ENCODE measurements at regions not wholly inside any gene's neighbourhood (a gene's known extent, or its start where the extent isn't known, plus 50 kb on each side); places are given as distances from the start of the nearest gene placed in this dataset.

DNA sequence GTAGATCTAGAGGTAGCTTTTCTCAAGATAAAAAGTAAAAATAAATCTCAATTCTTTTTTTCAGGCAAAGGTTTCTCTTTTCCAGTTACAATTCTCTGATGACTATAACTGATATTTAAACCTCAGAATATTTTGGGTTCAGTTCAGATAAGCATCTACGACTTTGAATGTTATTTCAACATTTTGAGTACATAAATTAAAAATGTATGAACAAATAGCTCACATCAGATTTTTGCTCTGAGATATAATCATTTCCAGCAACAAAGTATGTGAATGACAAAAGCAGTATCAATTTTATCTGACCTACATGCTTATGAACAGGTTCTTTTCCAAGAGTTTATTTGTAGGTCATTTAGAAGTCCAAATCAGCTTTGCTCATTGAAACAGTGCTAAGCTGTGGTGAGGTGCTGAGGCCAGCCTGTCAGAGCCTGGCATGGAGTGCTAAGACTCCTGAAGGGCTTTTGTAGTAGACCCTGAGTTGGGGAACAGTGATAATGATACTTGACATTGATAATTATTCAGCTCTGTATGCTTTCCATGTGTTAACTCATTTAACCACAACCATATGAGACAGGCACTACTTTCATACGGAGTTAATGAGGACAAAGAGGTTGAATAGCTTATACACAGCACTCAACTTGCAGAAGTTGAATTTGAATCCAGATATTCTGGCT lies 205.0 kb upstream of the DCN start:
- Mint-ChIP-seq H3K4me1 (ENCODE audit: unreplicated experiment) (peaks cover 16% of the 10 kb centered on the region), H3K4me3 (no peak overlapping the region), H3K36me3 (peaks cover 3% of the 10 kb centered on the region), H3K27me3 (no peaks in the 10 kb centered on the region), H3K27ac (no peak overlapping the region), H3K9me3 (peaks cover 19% of the 10 kb centered on the region)
- no peak for DNase-seq (ENCODE audit: extremely low spot score, unreplicated experiment)
- TF ChIP-seq, protein P1, sequence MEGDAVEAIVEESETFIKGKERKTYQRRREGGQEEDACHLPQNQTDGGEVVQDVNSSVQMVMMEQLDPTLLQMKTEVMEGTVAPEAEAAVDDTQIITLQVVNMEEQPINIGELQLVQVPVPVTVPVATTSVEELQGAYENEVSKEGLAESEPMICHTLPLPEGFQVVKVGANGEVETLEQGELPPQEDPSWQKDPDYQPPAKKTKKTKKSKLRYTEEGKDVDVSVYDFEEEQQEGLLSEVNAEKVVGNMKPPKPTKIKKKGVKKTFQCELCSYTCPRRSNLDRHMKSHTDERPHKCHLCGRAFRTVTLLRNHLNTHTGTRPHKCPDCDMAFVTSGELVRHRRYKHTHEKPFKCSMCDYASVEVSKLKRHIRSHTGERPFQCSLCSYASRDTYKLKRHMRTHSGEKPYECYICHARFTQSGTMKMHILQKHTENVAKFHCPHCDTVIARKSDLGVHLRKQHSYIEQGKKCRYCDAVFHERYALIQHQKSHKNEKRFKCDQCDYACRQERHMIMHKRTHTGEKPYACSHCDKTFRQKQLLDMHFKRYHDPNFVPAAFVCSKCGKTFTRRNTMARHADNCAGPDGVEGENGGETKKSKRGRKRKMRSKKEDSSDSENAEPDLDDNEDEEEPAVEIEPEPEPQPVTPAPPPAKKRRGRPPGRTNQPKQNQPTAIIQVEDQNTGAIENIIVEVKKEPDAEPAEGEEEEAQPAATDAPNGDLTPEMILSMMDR (conservative IDR thresholded peaks at IDR 0.05): no peak

DNA sequence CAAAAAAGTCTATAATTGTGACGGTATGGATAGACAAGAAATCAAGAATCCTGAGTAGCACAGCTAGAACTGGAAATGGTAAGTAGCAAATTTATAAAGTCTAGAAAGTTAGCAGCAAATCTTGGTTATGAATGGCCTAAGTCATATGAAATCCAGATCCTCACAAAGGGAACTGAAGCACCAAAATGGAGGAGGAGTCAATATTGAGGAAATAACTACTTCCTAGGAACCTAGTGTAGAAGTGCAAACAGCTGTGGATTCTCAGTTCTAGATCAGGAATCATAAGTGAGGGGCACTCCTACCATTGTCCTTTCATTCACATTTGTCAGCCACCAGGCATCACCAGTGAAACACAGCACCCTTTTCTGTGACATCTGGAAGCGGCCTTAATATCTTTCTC lies 202.2 kb upstream of the DCN start:
- H3K9me3 Mint-ChIP-seq: peaks cover 5% of the 10 kb centered on the region
- peaks cover 35% of the 10 kb centered on the region for H3K4me1 Mint-ChIP-seq (ENCODE audit: unreplicated experiment)
- TF ChIP-seq, protein P1 (conservative IDR thresholded peaks at IDR 0.05): no peak
- DNase-seq (ENCODE audit: extremely low spot score, unreplicated experiment): no peak
- H3K27ac Mint-ChIP-seq: no peak overlapping the region
- H3K36me3 Mint-ChIP-seq: peaks cover 3% of the 10 kb centered on the region
- no peak overlapping the region for H3K4me3 Mint-ChIP-seq
- H3K27me3 Mint-ChIP-seq: no peaks in the 10 kb centered on the region

DNA sequence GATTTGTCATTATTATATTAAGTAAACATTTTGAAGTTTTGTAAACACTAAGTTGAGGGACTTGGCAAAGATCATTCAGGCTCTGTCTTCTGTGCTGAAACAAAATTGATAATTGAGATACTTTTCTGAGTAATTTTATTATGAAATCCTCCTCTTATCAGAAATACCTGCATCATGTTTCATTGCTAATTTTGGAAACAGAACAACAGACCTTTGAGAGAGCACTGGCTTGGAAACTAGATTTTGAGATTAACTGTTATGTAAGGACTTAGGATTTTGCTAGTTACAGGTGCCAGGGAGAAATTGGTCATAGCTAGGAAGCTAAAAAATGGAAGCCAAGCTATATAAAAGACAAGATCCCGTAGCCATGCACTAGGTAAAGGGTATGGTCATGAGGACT lies 201.7 kb upstream of the DCN start:
- Mint-ChIP-seq H3K4me3 (no peak overlapping the region), H3K27me3 (no peaks in the 10 kb centered on the region), H3K4me1 (ENCODE audit: unreplicated experiment) (peaks cover 40% of the 10 kb centered on the region), H3K9me3 (peaks cover 5% of the 10 kb centered on the region), H3K27ac (no peak overlapping the region), H3K36me3 (peaks cover 3% of the 10 kb centered on the region)
- TF ChIP-seq, protein P1 (conservative IDR thresholded peaks at IDR 0.05): no peak
- DNase-seq (ENCODE audit: extremely low spot score, unreplicated experiment): no peak

DNA sequence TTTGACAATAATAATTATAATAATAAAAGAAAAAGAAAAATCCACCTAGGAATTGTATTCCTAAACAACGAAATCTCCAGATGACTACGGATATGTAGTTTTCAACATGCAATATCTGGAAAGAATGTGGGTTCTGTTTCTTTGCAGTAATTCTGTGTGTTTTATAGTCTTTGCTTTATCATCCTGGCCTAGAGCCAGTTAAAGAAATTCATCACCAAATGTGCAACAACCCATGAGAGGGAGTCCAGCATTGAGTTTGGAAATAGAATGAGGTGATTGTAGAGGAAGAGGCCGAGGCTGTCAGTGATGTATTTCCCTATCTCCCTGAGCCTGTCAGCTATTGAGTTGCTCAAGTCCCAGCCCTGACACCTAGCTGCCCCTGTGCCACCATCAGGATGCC lies 200.5 kb upstream of the DCN start:
- Mint-ChIP-seq H3K9me3 (peaks cover 5% of the 10 kb centered on the region), H3K27me3 (no peaks in the 10 kb centered on the region), H3K4me1 (ENCODE audit: unreplicated experiment) (peaks cover 40% of the 10 kb centered on the region), H3K4me3 (no peak overlapping the region), H3K27ac (peak overlapping the region; percentile 22), H3K36me3 (peaks cover 3% of the 10 kb centered on the region)
- TF ChIP-seq, protein P1 (conservative IDR thresholded peaks at IDR 0.05): no peak
- no peak for DNase-seq (ENCODE audit: extremely low spot score, unreplicated experiment)

DNA sequence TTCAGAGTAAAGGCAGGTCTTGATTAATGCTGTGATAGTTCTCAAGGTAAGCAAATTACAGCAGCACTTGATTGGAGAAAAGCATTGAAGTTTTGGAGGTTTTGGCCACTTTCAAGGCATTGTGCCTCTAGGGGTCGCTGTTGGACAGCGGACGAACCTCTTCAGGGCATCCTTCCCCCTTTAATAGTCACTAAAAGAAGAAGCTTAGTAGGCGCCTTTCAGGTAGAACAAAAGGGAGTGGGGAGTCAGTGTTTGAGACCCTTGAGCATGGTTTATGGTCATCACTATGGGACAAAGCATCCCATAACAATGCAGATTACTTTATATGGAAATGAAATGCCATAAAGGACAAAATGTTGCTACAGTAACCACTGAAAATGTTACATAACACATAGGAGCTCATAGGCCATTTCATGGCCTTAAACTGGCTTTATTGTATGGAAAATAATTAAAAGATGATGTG lies 199.5 kb upstream of the DCN start:
- TF ChIP-seq, protein P1 (conservative IDR thresholded peaks at IDR 0.05): peak; percentile 100
- DNase-seq (ENCODE audit: extremely low spot score, unreplicated experiment): peak; percentile 86
- H3K4me1 Mint-ChIP-seq (ENCODE audit: unreplicated experiment): peaks cover 42% of the 10 kb centered on the region
- H3K27me3 Mint-ChIP-seq: no peaks in the 10 kb centered on the region
- H3K9me3 Mint-ChIP-seq: peaks cover 3% of the 10 kb centered on the region
- H3K4me3 Mint-ChIP-seq: peak overlapping the region; percentile 90
- H3K36me3 Mint-ChIP-seq: peaks cover 3% of the 10 kb centered on the region
- peak overlapping the region; percentile 92 for H3K27ac Mint-ChIP-seq
